OCI-LY7 (cell line): ENCODE measurements at regions not wholly inside any gene's neighbourhood (a gene's known extent, or its start where the extent isn't known, plus 50 kb on each side); places are given as distances from the start of the nearest gene placed in this dataset.

Experiments used
- BruUV-seq: library from RNA; stranded (reverse); fragments of 400-500 nt; replicated peaks from 2 replicates; lab custom pipeline; 2021; lab: Mats Ljungman, UMichigan
- CTCF ChIA-PET: fragments of 300-600 bp; sonication (Branson Sonifier 250); formaldehyde crosslinking; loops from one replicate; lab custom pipeline; 2022; ENCODE audit warnings: antibody characterized with exemption; ENCODE audit not compliant: unreplicated experiment; lab: Charles Lee
- POLR2A ChIA-PET: fragments of 300-600 bp; sonication (Branson Sonifier 250); formaldehyde crosslinking; loops from one replicate; lab custom pipeline; 2022; ENCODE audit warnings: antibody characterized with exemption; lab: Charles Lee
- DNase-seq: peaks from one replicate; pipeline ENCODE4 v3.0.0-alpha.2; 2015; ENCODE audit warnings: low spot score
- H2AFZ ChIP-seq: fragments of 200-600 bp; sonication (generic), shearing (Covaris generic); 2 replicates; pipeline ENCODE4 v1.6.1; 2014; ENCODE audit warnings: mild to moderate bottlenecking, antibody characterized with exemption, low read length, moderate library complexity
- H3K27ac ChIP-seq: fragments of 200-600 bp; sonication (generic); 2 replicates; pipeline ENCODE4 v1.5.1; 2014; ENCODE audit warnings: mixed run types, low read depth, mild to moderate bottlenecking, moderate library complexity, low read length, inconsistent platforms; ENCODE audit not compliant: poor library complexity, severe bottlenecking
- H3K36me3 ChIP-seq: fragments of 200-600 bp; sonication (generic); 2 replicates; pipeline ENCODE4 v1.6.1; 2014; ENCODE audit warnings: mild to moderate bottlenecking, antibody characterized with exemption, low read length, moderate library complexity, mixed read lengths; ENCODE audit not compliant: insufficient read depth
- H3K4me1 ChIP-seq: fragments of 200-600 bp; sonication (generic); 2 replicates; pipeline ENCODE4 v1.5.1; 2014; ENCODE audit warnings: mild to moderate bottlenecking, low read length; ENCODE audit not compliant: insufficient read depth, poor library complexity, severe bottlenecking
- H3K4me2 ChIP-seq: fragments of 200-600 bp; sonication (generic); 2 replicates; pipeline ENCODE4 v1.6.1; 2014; ENCODE audit warnings: mild to moderate bottlenecking, low read length
- H3K4me3 ChIP-seq: fragments of 200-600 bp; sonication (generic); 2 replicates; pipeline ENCODE4 v1.5.1; 2014; ENCODE audit warnings: mild to moderate bottlenecking, low read depth, low read length; ENCODE audit not compliant: poor library complexity, severe bottlenecking
- H3K79me2 ChIP-seq: fragments of 200-600 bp; sonication (generic); 2 replicates; pipeline ENCODE4 v1.6.1; 2016; ENCODE audit warnings: low read depth, mild to moderate bottlenecking, low read length, moderate library complexity, mixed read lengths; ENCODE audit not compliant: insufficient read depth
- H3K9me2 ChIP-seq: fragments of 200-600 bp; sonication (generic); 2 replicates; pipeline ENCODE4 v1.6.1; 2016; ENCODE audit warnings: mild to moderate bottlenecking, low read length, mixed read lengths; ENCODE audit not compliant: insufficient read depth
- H3K9me3 ChIP-seq: fragments of 200-600 bp; sonication (generic); 2 replicates; pipeline ENCODE4 v1.6.1; 2014; ENCODE audit warnings: mild to moderate bottlenecking, mixed run types, low read length, mixed read lengths
- H4K20me1 ChIP-seq: fragments of 200-600 bp; sonication (generic); 2 replicates; pipeline ENCODE4 v1.6.1; 2014; ENCODE audit warnings: mild to moderate bottlenecking, antibody characterized with exemption, low read length, moderate library complexity, mixed read lengths; ENCODE audit not compliant: insufficient read depth
- CTCF ChIP-seq: fragments of 200-600 bp; sonication (generic); conservative IDR thresholded peaks from 2 replicates; pipeline ENCODE4 v1.5.1; 2014; ENCODE audit warnings: mild to moderate bottlenecking, antibody characterized with exemption, low read length, moderate library complexity, mixed read lengths
- EZH2phosphoT487 ChIP-seq: fragments of 200-600 bp; sonication (generic); IDR thresholded peaks from 2 replicates; pipeline ENCODE4 v1.6.1; 2018; ENCODE audit warnings: low read depth, borderline replicate concordance, mild to moderate bottlenecking, mixed run types, antibody characterized with exemption, low read length, moderate library complexity, mixed read lengths
- intact Hi-C: fragments of 100-400 bp; cut with micrococcal nuclease; formaldehyde crosslinking; loops from one replicate; pipeline ENCODE4 v1.10.0; 2022; ENCODE audit not compliant: unreplicated experiment

- Histone ChIP-seq H3K4me3 (no peak overlapping the region), H3K27ac (no peak overlapping the region), H3K4me1 (peaks cover 7% of the 10 kb centered on the region), H3K9me2 (no peaks in the 10 kb centered on the region), H2AFZ (no peak overlapping the region), H4K20me1 (no peaks in the 10 kb centered on the region), H3K79me2 (no peaks in the 10 kb centered on the region), H3K9me3 (no peaks in the 10 kb centered on the region), H3K4me2 (no peak overlapping the region), H3K36me3 (no peaks in the 10 kb centered on the region)
- TF ChIP-seq EZH2phosphoT487 (no peak), CTCF (no peak)
- BruUV-seq, result no TSS peak
- CTCF ChIA-PET, result no interaction called here
- no peak for DNase-seq
- intact Hi-C loops, result no loop called here
- POLR2A ChIA-PET, result no interaction called here
These were observed 396.4 kb downstream of the SHQ1 start for GRCh38 chr3:72451841-72452240.

- ChIA-PET CTCF (no interaction called here), POLR2A (interaction anchor here (0.6 kb wide), 1 partner anchor 397 kb away, joined by 5 read pairs; no protein-coding TSS in a partner anchor)
- no peak overlapping the region for H3K27ac ChIP-seq
- H3K36me3 ChIP-seq, result no peaks in the 10 kb centered on the region
- H3K4me3 ChIP-seq, result no peak overlapping the region
- H3K9me2 ChIP-seq, result no peaks in the 10 kb centered on the region
- peaks cover 20% of the 10 kb centered on the region for H3K79me2 ChIP-seq
- no peak overlapping the region for H2AFZ ChIP-seq
- TF ChIP-seq CTCF (no peak), EZH2phosphoT487 (no peak)
- H3K9me3 ChIP-seq, result no peaks in the 10 kb centered on the region
- no peak for DNase-seq
- intact Hi-C loops, result loop anchor here (5.0 to 10.0 kb wide), 4 partner anchors 305 to 465 kb away; no protein-coding TSS in a partner anchor
- H4K20me1 ChIP-seq, result peaks cover 21% of the 10 kb centered on the region
- peaks cover 21% of the 10 kb centered on the region for H3K4me1 ChIP-seq
- H3K4me2 ChIP-seq, result no peak overlapping the region
- BruUV-seq, result no TSS peak
These were observed 398.7 kb downstream of the SHQ1 start for GRCh38 chr3:72449551-72449950.

- BruUV-seq, result no TSS peak
- H4K20me1 ChIP-seq, result peaks cover 28% of the 10 kb centered on the region
- no peak for DNase-seq
- H3K9me3 ChIP-seq, result no peaks in the 10 kb centered on the region
- no peak overlapping the region for H3K4me2 ChIP-seq
- H2AFZ ChIP-seq, result no peak overlapping the region
- H3K27ac ChIP-seq, result no peak overlapping the region
- peaks cover 27% of the 10 kb centered on the region for H3K79me2 ChIP-seq
- H3K36me3 ChIP-seq, result peaks cover 4% of the 10 kb centered on the region
- POLR2A ChIA-PET, result interaction anchor here (0.5 to 1.0 kb wide), 3 partner anchors 398 to 1029 kb away, joined by 3 to 5 read pairs (median 4); no protein-coding TSS in a partner anchor
- H3K4me3 ChIP-seq, result no peak overlapping the region
- intact Hi-C loops, result loop anchor here (5.0 to 10.0 kb wide), 4 partner anchors 306 to 464 kb away; no protein-coding TSS in a partner anchor
- H3K4me1 ChIP-seq, result peaks cover 28% of the 10 kb centered on the region
- no peaks in the 10 kb centered on the region for H3K9me2 ChIP-seq
- CTCF ChIA-PET, result no interaction called here
- TF ChIP-seq CTCF (no peak), EZH2phosphoT487 (no peak)
These were observed 399.4 kb downstream of the SHQ1 start for GRCh38 chr3:72448858-72449257.
